H1 (cell line): ENCODE measurements at regions not wholly inside any gene's neighbourhood (a gene's known extent, or its start where the extent isn't known, plus 50 kb on each side); places are given as distances from the start of the nearest gene placed in this dataset.

Source experiments
- CBX5 ChIP-seq: fragments of 300-800, 300-1000 bp; sonication (generic); IDR thresholded peaks from 2 replicates; pipeline ENCODE4 v1.7.1; 2016; ENCODE audit warnings: antibody characterized with exemption, low read length, low read depth
- CHD7 ChIP-seq: fragments of 300-600 bp; sonication (generic); IDR thresholded peaks from 2 replicates; pipeline ENCODE4 v1.7.1; 2012; ENCODE audit warnings: low read length, moderate library complexity, mild to moderate bottlenecking, inconsistent platforms; ENCODE audit not compliant: insufficient replicate concordance
- CTBP2 ChIP-seq: IDR thresholded peaks from 2 replicates; pipeline ENCODE4 v1.7.0; 2011; ENCODE audit warnings: borderline replicate concordance, mild to moderate bottlenecking, moderate library complexity, mixed read lengths, low read length; ENCODE audit not compliant: insufficient read depth, insufficient read length
- CTCF ChIP-seq, 3 experiments: IDR thresholded peaks; 1 replicate in 2 of 3; 2 replicates in 1 of 3; pipeline versions ENCODE4 v1.5.1 to v1.6.1; 2011; ENCODE audit warnings: low read length in 3 of 3, mild to moderate bottlenecking in 3 of 3, inconsistent platforms in 2 of 3, low read depth in 1 of 3, moderate library complexity in 1 of 3; ENCODE audit not compliant: insufficient read depth in 1 of 3; ENCODE audit errors: control extremely low read depth in 1 of 3
- GABPA ChIP-seq: IDR thresholded peaks from 2 replicates; pipeline ENCODE4 v1.6.1; 2011; ENCODE audit warnings: mild to moderate bottlenecking, low read length, moderate library complexity, borderline replicate concordance; ENCODE audit not compliant: insufficient read depth
- KDM1A ChIP-seq: fragments of 200-600, 300-600 bp; sonication (generic); IDR thresholded peaks from 2 replicates; pipeline ENCODE4 v1.7.1; 2016; ENCODE audit warnings: mild to moderate bottlenecking, low read length, borderline replicate concordance
- POLR2A ChIP-seq, 2 experiments: IDR thresholded peaks; 1 replicate in 1 of 2; 2 replicates in 1 of 2; pipeline ENCODE4 v1.6.1; 2011; ENCODE audit warnings: low read depth in 2 of 2, low read length in 2 of 2, mild to moderate bottlenecking in 2 of 2; ENCODE audit errors: control extremely low read depth in 1 of 2
- SIRT6 ChIP-seq: IDR thresholded peaks from one replicate; pipeline ENCODE4 v1.7.1; 2012; ENCODE audit warnings: low read length, inconsistent platforms
- TAF7 ChIP-seq: optimal IDR thresholded peaks from 2 replicates; pipeline ENCODE3; 2011; ENCODE audit warnings: low read depth, mild to moderate bottlenecking, inconsistent platforms, low read length, moderate library complexity, borderline replicate concordance

GRCh38 chr21:14684071-14684470, 138.0 kb upstream of the SAMSN1 start (continued):
- no peak for TF ChIP-seq CHD7
- TF ChIP-seq SIRT6: no peak
- TF ChIP-seq CBX5: no peak
- no peak for TF ChIP-seq KDM1A
- TF ChIP-seq CTBP2: no peak
- no peak for TF ChIP-seq POLR2A (IDR thresholded peaks at IDR 0.05; ENCODE audit: control extremely low read depth in 1 of 2, low read depth in 2 of 2, low read length in 2 of 2)
- no peak for TF ChIP-seq CTCF (IDR thresholded peaks at IDR 0.05; ENCODE audit: control extremely low read depth in 1 of 3, insufficient read depth in 1 of 3, low read depth in 1 of 3, low read length in 3 of 3)
- TF ChIP-seq TAF7: no peak
- TF ChIP-seq GABPA: no peak
